ENCODE measurements at regions not wholly inside any gene's neighbourhood (a gene's known extent, or its start where the extent isn't known, plus 50 kb on each side); places are given as distances from the start of the nearest gene placed in this dataset.

- Histone ChIP-seq H3K27me3 (no peaks in the 10 kb centered on the region), H3K36me3 (no peaks in the 10 kb centered on the region), H3K4me3 (no peak overlapping the region), H3K9me3 (no peaks in the 10 kb centered on the region), H3K4me1 (peaks cover 0 to 10% (median 0%) of the 10 kb centered on the region in 4 donors), H3K27ac (no peak overlapping the region)
- DNase-seq, result no peak
- TF ChIP-seq CTCF (IDR thresholded peaks at IDR 0.05) (no peak), POLR2A (IDR thresholded peaks at IDR 0.05) (no peak)
Observed at GRCh38 chr3:197424266-197424665, 125.9 kb upstream of the DLG1 start.

- Histone ChIP-seq H3K9me3 (no peaks in the 10 kb centered on the region), H3K36me3 (no peaks in the 10 kb centered on the region), H3K27me3 (no peaks in the 10 kb centered on the region), H3K4me1 (peaks cover 0 to 5% (median 0%) of the 10 kb centered on the region in 4 donors), H3K27ac (no peak overlapping the region), H3K4me3 (no peak overlapping the region)
- TF ChIP-seq CTCF (IDR thresholded peaks at IDR 0.05) (no peak), POLR2A (IDR thresholded peaks at IDR 0.05) (no peak)
- DNase-seq, result no peak
Observed at GRCh38 chr3:197423376-197423775, 125.0 kb upstream of the DLG1 start.

DNA sequence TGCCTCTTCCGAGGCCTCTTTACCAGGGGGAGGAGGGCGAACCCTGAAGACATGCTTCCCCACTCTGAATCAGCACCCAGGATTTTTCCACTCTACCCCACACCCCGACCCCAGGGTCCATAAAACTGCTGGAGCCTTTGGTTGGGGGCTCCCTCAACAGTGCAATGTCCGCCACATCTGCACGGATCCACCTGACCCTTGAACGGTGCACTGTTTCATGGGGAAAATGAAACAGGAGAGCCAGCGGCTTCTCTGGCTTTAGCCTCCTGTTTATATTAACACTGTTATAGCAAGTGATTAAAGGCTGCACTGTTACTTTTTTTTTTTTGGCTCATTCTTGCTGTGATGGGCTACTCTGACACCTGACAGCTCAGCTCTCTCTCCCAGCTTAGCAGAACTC lies 124.1 kb upstream of the DLG1 start:
- Histone ChIP-seq H3K9me3 (no peaks in the 10 kb centered on the region), H3K27me3 (no peaks in the 10 kb centered on the region), H3K4me3 (no peak overlapping the region), H3K4me1 (no peaks in the 10 kb centered on the region), H3K36me3 (no peaks in the 10 kb centered on the region), H3K27ac (no peak overlapping the region)
- no peak for TF ChIP-seq POLR2A (IDR thresholded peaks at IDR 0.05)
- no peak for TF ChIP-seq CTCF (IDR thresholded peaks at IDR 0.05)
- no peak for DNase-seq

DNA sequence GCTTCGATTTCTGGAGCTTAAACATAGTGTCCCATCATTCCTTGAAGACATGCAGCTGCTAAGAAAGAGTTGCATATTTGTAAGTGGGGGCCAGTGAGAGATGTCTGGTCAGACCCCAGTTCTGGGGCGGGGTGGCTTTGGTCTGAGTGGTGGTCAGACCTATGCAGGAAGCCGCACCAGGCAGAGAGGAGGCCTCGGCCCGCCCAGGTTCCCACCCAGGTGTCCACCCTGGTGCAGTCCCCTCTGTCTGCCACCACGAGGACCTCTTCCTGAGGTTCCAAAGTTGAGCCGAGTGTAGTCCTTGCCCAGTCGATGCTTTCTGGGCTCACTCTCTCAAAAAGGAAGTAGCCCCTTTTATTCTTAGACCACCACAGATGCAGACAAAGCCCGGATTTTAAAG lies 122.6 kb upstream of the DLG1 start:
- no peaks in the 10 kb centered on the region for H3K4me1 ChIP-seq
- no peak for DNase-seq
- no peak overlapping the region for H3K4me3 ChIP-seq
- no peak for TF ChIP-seq CTCF (IDR thresholded peaks at IDR 0.05)
- no peak for TF ChIP-seq POLR2A (IDR thresholded peaks at IDR 0.05)
- H3K27me3 ChIP-seq, result no peaks in the 10 kb centered on the region
- no peaks in the 10 kb centered on the region for H3K36me3 ChIP-seq
- H3K27ac ChIP-seq, result no peak overlapping the region
- H3K9me3 ChIP-seq, result no peaks in the 10 kb centered on the region

DNA sequence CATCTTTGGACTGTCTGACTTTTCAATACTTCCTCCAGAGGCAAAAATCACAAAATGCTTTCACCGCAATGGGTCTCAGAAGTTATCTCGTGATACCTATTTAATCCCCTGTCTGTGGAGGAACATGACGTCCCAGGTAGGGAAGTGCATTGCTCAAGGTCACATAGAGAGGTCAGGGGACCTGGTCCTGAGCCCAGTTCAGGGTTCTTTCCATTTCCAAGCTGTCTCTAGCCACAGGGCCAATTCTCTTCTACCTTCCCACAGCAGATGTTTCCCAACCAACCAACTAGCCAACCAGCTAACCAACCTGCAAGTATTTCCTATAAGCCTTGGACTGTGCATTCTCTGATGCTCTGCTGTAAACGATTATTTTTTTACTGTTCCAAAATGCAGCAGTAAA lies 122.2 kb upstream of the DLG1 start:
- Histone ChIP-seq H3K27ac (no peak overlapping the region), H3K4me1 (no peaks in the 10 kb centered on the region), H3K36me3 (no peaks in the 10 kb centered on the region), H3K4me3 (no peak overlapping the region), H3K27me3 (no peaks in the 10 kb centered on the region), H3K9me3 (no peaks in the 10 kb centered on the region)
- DNase-seq, result no peak
- TF ChIP-seq POLR2A (IDR thresholded peaks at IDR 0.05) (no peak), CTCF (IDR thresholded peaks at IDR 0.05) (no peak)

- Histone ChIP-seq H3K36me3 (no peaks in the 10 kb centered on the region), H3K27me3 (no peaks in the 10 kb centered on the region), H3K4me3 (no peak overlapping the region), H3K9me3 (no peaks in the 10 kb centered on the region), H3K4me1 (no peaks in the 10 kb centered on the region), H3K27ac (no peak overlapping the region)
- no peak for DNase-seq
- TF ChIP-seq POLR2A (IDR thresholded peaks at IDR 0.05), result no peak
- no peak for TF ChIP-seq CTCF (IDR thresholded peaks at IDR 0.05)
Observed at GRCh38 chr3:197420115-197420514, 121.7 kb upstream of the DLG1 start.
